Smooth muscle cell (in vitro differentiated cells): ENCODE measurements at regions not wholly inside any gene's neighbourhood (a gene's known extent, or its start where the extent isn't known, plus 50 kb on each side); places are given as distances from the start of the nearest gene placed in this dataset.

Experiments
- DNase-seq: peaks from one replicate; lab custom pipeline; 2025; ENCODE audit not compliant: unreplicated experiment; lab: John Stamatoyannopoulos, UW
- H2AFZ ChIP-seq: fragments of 200-600 bp; sonication (generic); 2 replicates; pipeline ENCODE4 v1.6.0; 2016; ENCODE audit warnings: antibody characterized with exemption, low read depth, mild to moderate bottlenecking
- H3F3A ChIP-seq: fragments of 200-600 bp; sonication (generic); 2 replicates; pipeline ENCODE4 v1.6.0; 2017; ENCODE audit warnings: antibody characterized with exemption, low read depth
- H3K27ac ChIP-seq: fragments of 200-600 bp; sonication (generic); 2 replicates; pipeline ENCODE4 v1.5.1; 2016; ENCODE audit warnings: low read depth, mild to moderate bottlenecking
- H3K27me3 ChIP-seq: fragments of 200-600 bp; sonication (generic); 2 replicates; pipeline ENCODE4 v1.6.1; 2016; ENCODE audit warnings: low read depth, mild to moderate bottlenecking
- H3K36me3 ChIP-seq: fragments of 200-600 bp; sonication (generic); 2 replicates; pipeline ENCODE4 v1.5.1; 2016; ENCODE audit warnings: low read depth
- H3K4me1 ChIP-seq: fragments of 200-600 bp; sonication (generic); 2 replicates; pipeline ENCODE4 v1.5.1; 2016; ENCODE audit warnings: low read depth
- H3K4me2 ChIP-seq: fragments of 200-600 bp; sonication (generic); 2 replicates; pipeline ENCODE4 v1.6.0; 2016; ENCODE audit warnings: mild to moderate bottlenecking
- H3K4me3 ChIP-seq: fragments of 200-600 bp; sonication (generic); 2 replicates; pipeline ENCODE4 v1.5.1; 2016; ENCODE audit warnings: mild to moderate bottlenecking
- H3K79me2 ChIP-seq: fragments of 200-600 bp; sonication (generic); 2 replicates; pipeline ENCODE4 v1.6.0; 2016; ENCODE audit warnings: low read depth, mild to moderate bottlenecking
- H3K9ac ChIP-seq: fragments of 200-600 bp; sonication (generic); 2 replicates; pipeline ENCODE4 v1.6.0; 2016; ENCODE audit warnings: low read depth
- H3K9me3 ChIP-seq: fragments of 200-600 bp; sonication (generic); replicated peaks from 2 replicates; pipeline ENCODE4 v1.5.1; 2016; ENCODE audit warnings: low read depth
- H4K20me1 ChIP-seq: fragments of 200-600 bp; sonication (generic); 2 replicates; pipeline ENCODE4 v1.6.0; 2016; ENCODE audit warnings: low read depth
- WGBS: methylation state at CpG from one replicate; pipeline ENCODE4 v1.1.7; 2016; ENCODE audit warnings: low lambda C conversion rate; 5-methylcytosine and 5-hydroxymethylcytosine counted together
- TF ChIP-seq, protein P1 (sequence below): fragments of 200-600 bp; sonication (generic); IDR thresholded peaks from 2 replicates; pipeline ENCODE4 v1.5.1; 2017; ENCODE audit warnings: borderline replicate concordance, mild to moderate bottlenecking, antibody characterized with exemption; ENCODE audit not compliant: insufficient read depth, poor library complexity, severe bottlenecking

GRCh38 chr12:47413806-47414205, 292.0 kb downstream of the RPAP3 start:
- Histone ChIP-seq H3K27me3 (no peaks in the 10 kb centered on the region), H3K36me3 (no peaks in the 10 kb centered on the region), H3K4me3 (no peak overlapping the region), H4K20me1 (no peaks in the 10 kb centered on the region), H3K27ac (no peak overlapping the region), H3K9ac (no peak overlapping the region), H3K4me2 (no peak overlapping the region), H3K4me1 (no peaks in the 10 kb centered on the region), H3K79me2 (no peaks in the 10 kb centered on the region), H3F3A (no peaks in the 10 kb centered on the region), H3K9me3 (no peaks in the 10 kb centered on the region), H2AFZ (no peak overlapping the region)
- TF ChIP-seq, protein P1, sequence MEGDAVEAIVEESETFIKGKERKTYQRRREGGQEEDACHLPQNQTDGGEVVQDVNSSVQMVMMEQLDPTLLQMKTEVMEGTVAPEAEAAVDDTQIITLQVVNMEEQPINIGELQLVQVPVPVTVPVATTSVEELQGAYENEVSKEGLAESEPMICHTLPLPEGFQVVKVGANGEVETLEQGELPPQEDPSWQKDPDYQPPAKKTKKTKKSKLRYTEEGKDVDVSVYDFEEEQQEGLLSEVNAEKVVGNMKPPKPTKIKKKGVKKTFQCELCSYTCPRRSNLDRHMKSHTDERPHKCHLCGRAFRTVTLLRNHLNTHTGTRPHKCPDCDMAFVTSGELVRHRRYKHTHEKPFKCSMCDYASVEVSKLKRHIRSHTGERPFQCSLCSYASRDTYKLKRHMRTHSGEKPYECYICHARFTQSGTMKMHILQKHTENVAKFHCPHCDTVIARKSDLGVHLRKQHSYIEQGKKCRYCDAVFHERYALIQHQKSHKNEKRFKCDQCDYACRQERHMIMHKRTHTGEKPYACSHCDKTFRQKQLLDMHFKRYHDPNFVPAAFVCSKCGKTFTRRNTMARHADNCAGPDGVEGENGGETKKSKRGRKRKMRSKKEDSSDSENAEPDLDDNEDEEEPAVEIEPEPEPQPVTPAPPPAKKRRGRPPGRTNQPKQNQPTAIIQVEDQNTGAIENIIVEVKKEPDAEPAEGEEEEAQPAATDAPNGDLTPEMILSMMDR: no peak
- no peak for DNase-seq

- H3K27me3 ChIP-seq: no peaks in the 10 kb centered on the region
- no peaks in the 10 kb centered on the region for H4K20me1 ChIP-seq
- H2AFZ ChIP-seq: no peak overlapping the region
- no peaks in the 10 kb centered on the region for H3K9me3 ChIP-seq
- no peak overlapping the region for H3K9ac ChIP-seq
- WGBS: 77% methylated on average over 3 of the region's 3 CpGs
- no peaks in the 10 kb centered on the region for H3K4me1 ChIP-seq
- no peaks in the 10 kb centered on the region for H3K36me3 ChIP-seq
- TF ChIP-seq, protein P1: no peak
- no peaks in the 10 kb centered on the region for H3K79me2 ChIP-seq
- H3F3A ChIP-seq: no peaks in the 10 kb centered on the region
- no peak for DNase-seq
- H3K4me3 ChIP-seq: no peak overlapping the region
- H3K27ac ChIP-seq: no peak overlapping the region
- no peak overlapping the region for H3K4me2 ChIP-seq
These were observed 293.1 kb downstream of the RPAP3 start for GRCh38 chr12:47412601-47413236.

- DNase-seq: no peak
- Histone ChIP-seq H4K20me1 (no peaks in the 10 kb centered on the region), H3K4me2 (no peak overlapping the region), H3K9me3 (no peaks in the 10 kb centered on the region), H3F3A (no peaks in the 10 kb centered on the region), H2AFZ (no peak overlapping the region), H3K4me3 (no peak overlapping the region), H3K79me2 (no peaks in the 10 kb centered on the region), H3K36me3 (no peaks in the 10 kb centered on the region), H3K4me1 (no peaks in the 10 kb centered on the region), H3K27ac (no peak overlapping the region), H3K9ac (no peak overlapping the region), H3K27me3 (no peaks in the 10 kb centered on the region)
- TF ChIP-seq, protein P1: no peak
These were observed 293.9 kb downstream of the RPAP3 start for GRCh38 chr12:47411966-47412365.

DNA sequence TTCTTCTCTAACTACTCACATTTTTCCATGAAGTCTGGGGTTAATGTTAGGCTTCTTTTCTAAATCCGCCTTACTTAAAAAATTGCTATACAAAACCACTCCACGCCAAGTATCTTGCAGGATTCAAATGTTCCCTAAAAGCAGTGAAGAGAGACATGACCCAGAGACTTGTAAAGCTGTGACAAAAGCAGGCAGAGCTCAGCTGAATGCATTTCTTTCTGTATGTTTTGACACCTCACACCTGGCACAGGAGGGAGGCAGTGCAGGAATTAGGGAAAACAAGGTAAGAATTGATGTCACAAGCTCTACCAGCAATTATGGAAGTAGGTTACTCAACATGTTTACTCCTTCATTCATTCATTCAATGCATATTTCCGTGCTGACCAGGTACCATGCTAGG, 295.0 kb downstream of the RPAP3 start:
- Histone ChIP-seq H3K4me2 (no peak overlapping the region), H3K27ac (no peak overlapping the region), H3K4me3 (no peak overlapping the region), H4K20me1 (no peaks in the 10 kb centered on the region), H2AFZ (no peak overlapping the region), H3K36me3 (no peaks in the 10 kb centered on the region), H3K9me3 (no peaks in the 10 kb centered on the region), H3K27me3 (no peaks in the 10 kb centered on the region), H3K4me1 (no peaks in the 10 kb centered on the region), H3K79me2 (no peaks in the 10 kb centered on the region), H3K9ac (no peak overlapping the region), H3F3A (no peaks in the 10 kb centered on the region)
- TF ChIP-seq, protein P1: no peak
- WGBS: 89% methylated on average over 3 of the region's 3 CpGs
- DNase-seq: no peak
